ENCODE measurements at regions not wholly inside any gene's neighbourhood (a gene's known extent, or its start where the extent isn't known, plus 50 kb on each side); places are given as distances from the start of the nearest gene placed in this dataset.

- no TSS peak for BruUV-seq (replicated peaks)
- Histone ChIP-seq H3K79me2 (ENCODE audit: insufficient read depth, low read depth, low read length) (no peaks in the 10 kb centered on the region), H2AFZ (ENCODE audit: low read length) (no peak overlapping the region), H4K20me1 (ENCODE audit: insufficient read depth, low read length) (no peaks in the 10 kb centered on the region), H3K9me3 (ENCODE audit: low read length) (no peaks in the 10 kb centered on the region), H3K4me3 (ENCODE audit: low read depth, low read length, poor library complexity, severe bottlenecking) (no peak overlapping the region), H3K4me1 (ENCODE audit: insufficient read depth, low read length, poor library complexity, severe bottlenecking) (no peaks in the 10 kb centered on the region), H3K4me2 (ENCODE audit: low read length) (no peak overlapping the region), H3K27ac (ENCODE audit: low read depth, low read length, poor library complexity, severe bottlenecking) (no peak overlapping the region), H3K9me2 (ENCODE audit: insufficient read depth, low read length) (no peaks in the 10 kb centered on the region), H3K36me3 (ENCODE audit: insufficient read depth, low read length) (no peaks in the 10 kb centered on the region)
- intact Hi-C loops (cut with micrococcal nuclease; ENCODE audit: unreplicated experiment) = no loop called here
- DNase-seq (ENCODE audit: low spot score) = no peak
- ChIA-PET POLR2A (no interaction called here), CTCF (ENCODE audit: unreplicated experiment) (no interaction called here)
- TF ChIP-seq CTCF (conservative IDR thresholded peaks at IDR 0.05; ENCODE audit: low read length) (no peak), EZH2phosphoT487 (IDR thresholded peaks at IDR 0.05; ENCODE audit: borderline replicate concordance, low read depth, low read length) (no peak)
These were observed 55.2 kb upstream of the NTF3 start for GRCh38 chr12:5376591-5377207.

GRCh38 chr12:5377997-5378592, 53.8 kb upstream of the NTF3 start:
- CTCF ChIA-PET (ENCODE audit: unreplicated experiment) = interaction anchor here (0.6 kb wide), 1 partner anchor 1548 kb away, joined by 3 read pairs; no protein-coding TSS in a partner anchor

More at GRCh38 chr12:5377997-5378592, 53.8 kb upstream of the NTF3 start:
- Histone ChIP-seq H3K9me3 (ENCODE audit: low read length) (no peaks in the 10 kb centered on the region), H3K27ac (ENCODE audit: low read depth, low read length, poor library complexity, severe bottlenecking) (no peak overlapping the region), H3K36me3 (ENCODE audit: insufficient read depth, low read length) (no peaks in the 10 kb centered on the region), H2AFZ (ENCODE audit: low read length) (no peak overlapping the region), H4K20me1 (ENCODE audit: insufficient read depth, low read length) (no peaks in the 10 kb centered on the region), H3K4me1 (ENCODE audit: insufficient read depth, low read length, poor library complexity, severe bottlenecking) (no peaks in the 10 kb centered on the region), H3K9me2 (ENCODE audit: insufficient read depth, low read length) (no peaks in the 10 kb centered on the region), H3K4me3 (ENCODE audit: low read depth, low read length, poor library complexity, severe bottlenecking) (no peak overlapping the region), H3K4me2 (ENCODE audit: low read length) (no peak overlapping the region), H3K79me2 (ENCODE audit: insufficient read depth, low read depth, low read length) (no peaks in the 10 kb centered on the region)
- TF ChIP-seq CTCF (conservative IDR thresholded peaks at IDR 0.05; ENCODE audit: low read length) = no peak
- TF ChIP-seq EZH2phosphoT487 (IDR thresholded peaks at IDR 0.05; ENCODE audit: borderline replicate concordance, low read depth, low read length) = no peak
- POLR2A ChIA-PET = no interaction called here
- no TSS peak for BruUV-seq (replicated peaks)
- no peak for DNase-seq (ENCODE audit: low spot score)
- intact Hi-C loops (cut with micrococcal nuclease; ENCODE audit: unreplicated experiment) = no loop called here

All from OCI-LY7 (cell line).